CD4-positive, alpha-beta T cell treated with Interleukin-12 subunit alpha and Interleukin-12 subunit beta, for 1 hour (primary cell): ENCODE measurements at regions not wholly inside any gene's neighbourhood (a gene's known extent, or its start where the extent isn't known, plus 50 kb on each side); places are given as distances from the start of the nearest gene placed in this dataset.

ENCODE experiments used
- DNase-seq: peaks from one replicate; pipeline ENCODE4 v3.0.0-alpha.2; 2020

DNA sequence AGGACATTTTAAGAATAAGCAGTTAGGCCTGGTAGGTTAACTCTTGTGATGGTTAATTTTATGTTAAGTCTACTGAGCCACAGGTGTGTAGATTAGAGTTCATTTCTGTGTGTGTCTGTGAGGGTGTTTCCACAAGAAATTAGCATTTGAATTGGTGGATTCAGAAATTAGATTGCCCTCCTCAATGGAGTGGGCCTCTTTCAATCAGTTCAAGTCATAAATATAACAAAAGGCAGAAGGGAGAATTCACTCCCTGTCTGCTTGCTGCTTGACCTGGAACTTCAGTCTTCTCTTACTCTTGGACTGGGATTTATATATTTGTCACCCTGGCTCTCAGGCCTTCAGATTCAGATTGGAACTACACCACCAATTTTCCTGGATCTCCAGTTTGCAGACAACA lies 55.3 kb upstream of the POM121L12 start:
- DNase-seq, result no peak

- DNase-seq, result no peak
These were observed 62.3 kb upstream of the POM121L12 start for GRCh38 chr7:52973126-52973525.

DNA sequence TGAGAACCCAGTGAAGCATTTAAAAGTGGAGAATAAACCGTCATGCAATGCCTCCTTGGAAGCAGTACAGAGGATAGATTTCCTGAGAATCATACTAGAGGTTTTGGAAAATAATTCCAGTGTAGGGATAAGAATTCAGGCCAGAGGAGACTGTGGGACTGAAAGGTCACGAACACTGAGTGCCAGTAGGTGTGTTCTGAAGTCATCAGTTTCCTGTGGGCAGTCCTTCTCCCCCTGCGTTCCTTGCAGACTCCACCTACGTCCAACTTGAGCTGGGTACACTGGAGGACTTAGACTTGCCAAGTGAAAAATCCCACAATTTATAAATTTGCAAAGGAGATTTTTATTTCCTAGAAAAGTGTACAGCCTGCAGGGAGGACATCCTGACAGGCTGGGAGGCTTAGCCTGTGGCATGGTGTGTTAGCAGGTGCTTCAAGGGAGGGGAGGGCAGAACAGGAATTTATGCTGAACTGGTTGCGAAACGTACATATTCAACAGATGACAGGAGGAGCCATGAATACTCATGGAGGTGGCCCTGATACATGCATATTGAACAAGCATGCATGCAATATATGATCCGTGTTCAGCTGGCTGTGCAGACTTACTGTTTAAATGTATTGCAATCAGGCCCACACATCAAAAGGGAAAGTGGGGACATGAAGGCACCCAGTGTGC lies 72.9 kb upstream of the POM121L12 start:
- DNase-seq, result no peak

DNA sequence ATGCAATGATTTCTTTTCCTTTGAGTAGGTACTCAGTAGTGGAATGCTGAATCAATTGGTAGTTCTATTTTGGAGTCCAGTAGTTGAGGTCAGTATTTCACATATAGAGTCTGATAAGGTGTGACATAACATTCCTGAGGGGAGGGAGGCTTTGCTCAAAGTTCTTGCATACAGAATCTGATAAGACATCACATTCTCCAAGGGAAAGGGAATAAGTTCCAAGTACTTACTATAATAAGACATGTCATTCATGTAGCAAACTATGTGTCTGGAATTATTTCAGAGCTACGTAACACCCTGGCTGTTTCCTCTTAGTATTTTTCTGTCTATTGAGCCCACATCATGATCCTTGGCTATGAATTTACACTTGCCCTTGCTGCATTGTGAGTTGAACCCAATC lies 74.3 kb upstream of the POM121L12 start:
- DNase-seq, result no peak

- DNase-seq, result no peak
These were observed 75.4 kb upstream of the POM121L12 start for GRCh38 chr7:52959878-52960660.

- DNase-seq, result no peak
These were observed 76.1 kb upstream of the POM121L12 start for GRCh38 chr7:52959336-52959735.

DNA sequence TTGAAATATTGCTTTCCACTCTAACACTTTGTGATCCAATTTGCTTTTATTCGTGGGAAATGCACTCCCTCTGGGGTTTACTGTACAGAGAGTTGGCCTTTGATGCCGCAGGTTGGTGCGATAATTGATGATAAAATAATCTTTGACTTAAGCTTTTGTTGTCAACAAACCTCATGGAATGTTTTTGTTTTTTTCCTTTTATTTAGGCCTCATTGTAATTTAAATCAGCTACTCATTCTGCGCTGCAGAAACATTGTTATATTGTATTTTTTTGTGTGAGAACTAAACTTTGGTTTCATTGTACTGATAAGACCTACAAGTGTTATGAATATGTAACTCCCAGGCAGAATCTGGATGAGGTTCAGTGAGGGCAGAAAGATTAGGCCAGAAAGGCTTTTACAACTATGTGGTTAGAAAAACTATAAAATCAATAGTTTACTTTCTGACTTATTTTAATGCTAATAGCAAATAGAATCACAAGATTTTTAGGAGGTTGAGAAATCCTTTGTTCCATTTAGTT lies 76.8 kb upstream of the POM121L12 start:
- no peak for DNase-seq

- DNase-seq, result no peak
These were observed 79.0 kb upstream of the POM121L12 start for GRCh38 chr7:52956379-52956915.

GRCh38 chr7:52955522-52955921 lies 79.9 kb upstream of the POM121L12 start:
- DNase-seq, result no peak

GRCh38 chr7:52944921-52945320 lies 90.5 kb upstream of the POM121L12 start:
- no peak for DNase-seq

GRCh38 chr7:52940481-52940880 lies 95.0 kb upstream of the POM121L12 start:
- DNase-seq, result no peak

- no peak for DNase-seq
These were observed 96.8 kb upstream of the POM121L12 start for GRCh38 chr7:52938455-52939133.

GRCh38 chr7:52936750-52937149 lies 98.7 kb upstream of the POM121L12 start:
- DNase-seq, result no peak

- no peak for DNase-seq
These were observed 106.8 kb upstream of the POM121L12 start for GRCh38 chr7:52928591-52928990.

DNA sequence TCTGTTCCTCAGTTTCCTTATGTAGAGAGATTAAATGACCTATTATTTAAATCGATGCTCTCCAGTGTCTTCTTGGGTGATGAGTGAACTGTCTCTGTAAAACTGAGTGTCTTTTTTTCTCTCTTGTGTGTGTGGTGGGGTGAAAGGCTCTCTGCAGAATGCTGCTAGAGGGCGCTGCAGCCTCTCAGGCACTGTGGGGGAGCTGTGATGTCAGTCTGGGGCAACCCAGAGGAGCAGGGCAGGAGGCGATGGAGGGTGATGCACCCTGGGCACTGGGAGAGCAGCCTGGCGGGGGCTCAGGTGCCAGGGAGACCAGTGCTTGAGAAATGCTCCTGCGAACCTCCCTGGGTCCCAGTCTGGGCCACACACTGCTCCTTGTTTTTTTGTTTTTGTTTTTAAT lies 110.1 kb upstream of the POM121L12 start:
- DNase-seq, result no peak

- no peak for DNase-seq
These were observed 114.5 kb upstream of the POM121L12 start for GRCh38 chr7:52920977-52921376.

- DNase-seq, result no peak
These were observed 117.4 kb upstream of the POM121L12 start for GRCh38 chr7:52917982-52918578.

GRCh38 chr7:52911795-52912194 lies 123.6 kb upstream of the POM121L12 start:
- DNase-seq, result no peak

DNA sequence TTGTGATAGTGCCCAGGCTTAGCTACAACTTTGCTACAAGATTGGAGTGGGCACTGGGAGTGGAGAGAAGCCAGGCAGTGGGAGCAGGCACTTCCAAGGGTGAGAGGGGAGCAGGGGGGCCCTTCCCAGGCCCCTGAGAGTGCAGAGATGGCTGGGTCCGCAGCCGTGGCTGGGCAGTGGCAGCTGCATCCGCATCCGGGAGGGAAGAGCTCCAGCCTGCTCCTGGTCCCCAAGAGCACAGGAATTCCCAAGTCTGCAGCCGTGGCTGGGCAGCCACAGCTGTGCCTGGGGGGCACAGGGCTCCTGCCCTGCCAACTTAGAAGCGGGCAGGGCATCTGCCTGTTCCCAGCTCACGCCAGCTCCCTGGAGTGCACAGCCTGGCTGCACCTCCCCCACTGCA lies 124.1 kb upstream of the POM121L12 start:
- DNase-seq, result no peak

DNA sequence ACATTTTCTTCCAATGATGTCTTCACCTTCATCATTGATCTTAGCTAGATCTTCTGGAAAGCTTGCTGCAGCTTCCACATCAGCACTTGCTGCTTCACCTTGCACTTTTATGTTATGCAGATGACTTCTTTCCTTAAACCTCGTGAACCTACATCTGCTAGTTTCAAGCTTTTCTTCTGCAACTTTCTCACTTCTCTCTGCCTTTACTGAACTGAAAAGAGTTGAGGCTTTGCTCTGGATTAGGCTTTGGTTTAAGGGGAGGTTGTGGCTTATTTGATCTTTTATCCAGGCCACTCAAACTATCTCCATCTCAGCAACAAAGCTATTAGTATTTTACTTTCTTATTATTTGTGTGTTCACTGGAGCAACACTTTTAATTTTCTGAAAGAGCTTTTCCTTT lies 125.5 kb upstream of the POM121L12 start:
- DNase-seq, result no peak

GRCh38 chr7:52909131-52909530 lies 126.3 kb upstream of the POM121L12 start:
- no peak for DNase-seq

GRCh38 chr7:52897713-52898112 lies 137.7 kb upstream of the POM121L12 start:
- no peak for DNase-seq

DNA sequence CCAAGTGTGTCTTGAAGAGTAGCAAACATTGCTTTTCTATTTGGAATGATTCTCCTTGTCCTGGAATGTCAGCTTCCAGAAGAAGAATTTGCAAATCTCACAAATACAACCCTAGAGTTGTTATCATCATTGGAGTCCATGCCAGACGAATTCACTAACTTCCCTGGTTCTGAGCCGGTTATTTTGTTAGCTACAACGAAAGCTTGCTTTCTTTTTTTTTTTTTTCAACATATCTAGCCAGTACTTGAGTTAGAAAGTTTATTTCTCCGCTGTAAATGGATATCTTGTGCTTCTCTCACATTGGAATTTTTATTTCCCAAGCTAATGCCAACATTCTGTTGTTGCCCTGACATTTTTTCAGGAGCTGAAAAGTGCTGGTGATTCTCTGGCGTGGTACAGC lies 138.1 kb upstream of the POM121L12 start:
- DNase-seq, result no peak
